ENCODE measurements at regions not wholly inside any gene's neighbourhood (a gene's known extent, or its start where the extent isn't known, plus 50 kb on each side); places are given as distances from the start of the nearest gene placed in this dataset.

- no peak for TF ChIP-seq BCLAF1 (IDR thresholded peaks at IDR 0.05)
- no peak for TF ChIP-seq EZH2 (IDR thresholded peaks at IDR 0.05; ENCODE audit: borderline replicate concordance, control insufficient read depth, low read depth, low read length)
- no peak for TF ChIP-seq NKRF (conservative IDR thresholded peaks at IDR 0.05)
- TF ChIP-seq SIX5 (IDR thresholded peaks at IDR 0.05; ENCODE audit: low read depth, low read length, severe bottlenecking), result no peak
- no peak for TF ChIP-seq HSF1 (IDR thresholded peaks at IDR 0.05; ENCODE audit: low read depth, low read length)
- TF ChIP-seq SMAD1 (IDR thresholded peaks at IDR 0.05; ENCODE audit: low read depth, partially characterized antibody), result no peak
- TF ChIP-seq PAX5 (IDR thresholded peaks at IDR 0.05; ENCODE audit: borderline replicate concordance, low read depth, low read length), result peak; percentile 76; the same call in 1 of the 2 replicates
- peak; percentile 34; the same call in 1 of the 2 replicates for TF ChIP-seq GABPA (IDR thresholded peaks at IDR 0.05; ENCODE audit: low read depth)
- peak; percentile 96 for TF ChIP-seq CBFB (IDR thresholded peaks at IDR 0.05; ENCODE audit: low read depth)
- TF ChIP-seq CUX1 (IDR thresholded peaks at IDR 0.05; ENCODE audit: insufficient replicate concordance, low read depth, low read length), result no peak
- TF ChIP-seq TARDBP (IDR thresholded peaks at IDR 0.05; ENCODE audit: borderline replicate concordance), result no peak
- TF ChIP-seq CHD1 (IDR thresholded peaks at IDR 0.05; ENCODE audit: low read depth, low read length), result no peak
- TF ChIP-seq ZNF217 (IDR thresholded peaks at IDR 0.05), result no peak
- TF ChIP-seq KDM1A (IDR thresholded peaks at IDR 0.05; ENCODE audit: borderline replicate concordance), result no peak
- TF ChIP-seq IKZF1 (conservative IDR thresholded peaks at IDR 0.05), result peak; percentile 53
- TF ChIP-seq NFIC (IDR thresholded peaks at IDR 0.05; ENCODE audit: low read depth, low read length), result peak; percentile 89
- TF ChIP-seq PBX3 (IDR thresholded peaks at IDR 0.05; ENCODE audit: insufficient replicate concordance, low read depth, low read length), result no peak
- no peak for TF ChIP-seq SRF (IDR thresholded peaks at IDR 0.05; ENCODE audit: low read depth in 2 of 2, low read length in 2 of 2)
Observed at GRCh38 chrX:115912372-115912897, 258.1 kb upstream of the AGTR2 start (continued).

All from GM12878 (cell line).